Lung (tissue), 11 donors: ENCODE measurements at regions not wholly inside any gene's neighbourhood (a gene's known extent, or its start where the extent isn't known, plus 50 kb on each side); places are given as distances from the start of the nearest gene placed in this dataset.

Experiments used
- ATAC-seq: fragments of 200-7000 bp; cut with Tn5 transposase; one replicate; pipeline ENCODE4 v1.9.1; 2020; ENCODE audit warnings: moderate number of reproducible peaks; ENCODE audit not compliant: insufficient read depth, low FRiP score
- DNase-seq, 3 donors: peaks; one replicate each; pipeline ENCODE4 v3.0.0-alpha.2; 2013 to 2017
- H3K27ac ChIP-seq, 2 donors: one replicate each; pipeline ENCODE4 v1.5.1; 2013; ENCODE audit warnings: mild to moderate bottlenecking in 2 of 2, moderate library complexity in 2 of 2, control low read depth in 1 of 2, inconsistent platforms in 1 of 2, low read depth in 1 of 2, low read length in 1 of 2
- H3K27me3 ChIP-seq, 3 donors: one replicate each; pipeline ENCODE4 v1.5.1; 2013; ENCODE audit warnings: low read length in 2 of 3; ENCODE audit not compliant: control insufficient read depth in 3 of 3, insufficient read depth in 3 of 3
- H3K36me3 ChIP-seq, 4 donors: one replicate each; pipeline ENCODE4 v1.5.1; 2013; ENCODE audit warnings: low read length in 4 of 4, mild to moderate bottlenecking in 1 of 4, moderate library complexity in 1 of 4; ENCODE audit not compliant: control insufficient read depth in 4 of 4, insufficient read depth in 4 of 4
- H3K4me1 ChIP-seq, 5 donors: one replicate each; pipeline ENCODE4 v1.5.1; 2013; ENCODE audit warnings: low read length in 5 of 5, mild to moderate bottlenecking in 2 of 5, moderate library complexity in 1 of 5; ENCODE audit not compliant: control insufficient read depth in 5 of 5, insufficient read depth in 5 of 5
- H3K4me3 ChIP-seq: one replicate; pipeline ENCODE4 v1.5.1; 2013; ENCODE audit warnings: mild to moderate bottlenecking, control low read depth, moderate library complexity
- H3K9ac ChIP-seq, 2 donors: one replicate each; pipeline ENCODE4 v1.5.1; 2013; ENCODE audit warnings: low read length in 2 of 2, control low read depth in 1 of 2; ENCODE audit not compliant: insufficient read depth in 1 of 2
- H3K9me3 ChIP-seq, 4 donors: one replicate each; pipeline ENCODE4 v1.5.1; 2013; ENCODE audit warnings: low read length in 3 of 4, mild to moderate bottlenecking in 1 of 4, moderate library complexity in 1 of 4; ENCODE audit not compliant: control insufficient read depth in 4 of 4, insufficient read depth in 3 of 4
- WGBS, 2 donors: extraction: QIAGEN DNeasy Blood & Tissue Kit; methylation state at CpG; one replicate each; pipeline ENCODE4 v1.1.7; 2013; 5-methylcytosine and 5-hydroxymethylcytosine counted together
- TF ChIP-seq, protein P1 (sequence below): IDR thresholded peaks from 2 replicates; pipeline ENCODE4 v1.5.1; 2012; ENCODE audit warnings: mild to moderate bottlenecking; ENCODE audit errors: control extremely low read depth, extremely low read depth
- donor health status: control.
- donor health status: control.
- donor health status: Bipolar disorder and iron deficiency.
- donor health status: healthy.
- donor health status: DM: yes; HTN: yes; CAD: no.

DNA sequence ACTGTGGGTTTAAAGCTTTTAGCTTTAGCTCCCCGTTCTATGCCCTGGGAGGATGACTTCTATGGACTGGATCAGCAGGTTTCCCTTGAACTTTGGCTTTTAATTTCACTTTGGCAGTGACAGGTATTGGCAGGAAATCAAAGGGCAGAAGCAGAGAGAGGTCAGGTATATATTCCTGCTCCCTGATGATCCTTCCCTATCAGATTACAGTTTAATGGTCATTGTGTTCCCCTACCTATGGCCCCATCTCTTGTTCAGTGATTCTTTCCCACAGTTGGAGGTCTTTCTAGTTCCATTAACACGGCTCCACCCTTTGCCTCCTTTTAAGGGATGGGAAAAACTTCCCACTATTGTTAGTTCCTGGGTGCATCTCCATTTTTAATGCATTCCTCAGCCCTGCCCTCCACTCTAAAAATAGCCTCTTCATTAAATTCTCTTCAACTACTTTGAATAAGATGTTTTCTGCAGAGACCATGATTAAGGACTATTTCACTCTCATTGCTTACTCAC lies 107.8 kb upstream of the TMEM47 start:
- no peak overlapping the region for H3K4me3 ChIP-seq
- TF ChIP-seq, protein P1, sequence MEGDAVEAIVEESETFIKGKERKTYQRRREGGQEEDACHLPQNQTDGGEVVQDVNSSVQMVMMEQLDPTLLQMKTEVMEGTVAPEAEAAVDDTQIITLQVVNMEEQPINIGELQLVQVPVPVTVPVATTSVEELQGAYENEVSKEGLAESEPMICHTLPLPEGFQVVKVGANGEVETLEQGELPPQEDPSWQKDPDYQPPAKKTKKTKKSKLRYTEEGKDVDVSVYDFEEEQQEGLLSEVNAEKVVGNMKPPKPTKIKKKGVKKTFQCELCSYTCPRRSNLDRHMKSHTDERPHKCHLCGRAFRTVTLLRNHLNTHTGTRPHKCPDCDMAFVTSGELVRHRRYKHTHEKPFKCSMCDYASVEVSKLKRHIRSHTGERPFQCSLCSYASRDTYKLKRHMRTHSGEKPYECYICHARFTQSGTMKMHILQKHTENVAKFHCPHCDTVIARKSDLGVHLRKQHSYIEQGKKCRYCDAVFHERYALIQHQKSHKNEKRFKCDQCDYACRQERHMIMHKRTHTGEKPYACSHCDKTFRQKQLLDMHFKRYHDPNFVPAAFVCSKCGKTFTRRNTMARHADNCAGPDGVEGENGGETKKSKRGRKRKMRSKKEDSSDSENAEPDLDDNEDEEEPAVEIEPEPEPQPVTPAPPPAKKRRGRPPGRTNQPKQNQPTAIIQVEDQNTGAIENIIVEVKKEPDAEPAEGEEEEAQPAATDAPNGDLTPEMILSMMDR: no peak
- H3K27ac ChIP-seq: no peak overlapping the region
- H3K36me3 ChIP-seq: no peaks in the 10 kb centered on the region
- H3K27me3 ChIP-seq: peaks cover 0 to 7% (median 0%) of the 10 kb centered on the region in 3 donors
- no peak for DNase-seq
- ATAC-seq: no peak
- no peaks in the 10 kb centered on the region for H3K9me3 ChIP-seq
- H3K9ac ChIP-seq: no peak overlapping the region
- 44 to 55% methylated on average over 2 of the region's 2 CpGs for WGBS, 2 donors
- H3K4me1 ChIP-seq: no peaks in the 10 kb centered on the region

DNA sequence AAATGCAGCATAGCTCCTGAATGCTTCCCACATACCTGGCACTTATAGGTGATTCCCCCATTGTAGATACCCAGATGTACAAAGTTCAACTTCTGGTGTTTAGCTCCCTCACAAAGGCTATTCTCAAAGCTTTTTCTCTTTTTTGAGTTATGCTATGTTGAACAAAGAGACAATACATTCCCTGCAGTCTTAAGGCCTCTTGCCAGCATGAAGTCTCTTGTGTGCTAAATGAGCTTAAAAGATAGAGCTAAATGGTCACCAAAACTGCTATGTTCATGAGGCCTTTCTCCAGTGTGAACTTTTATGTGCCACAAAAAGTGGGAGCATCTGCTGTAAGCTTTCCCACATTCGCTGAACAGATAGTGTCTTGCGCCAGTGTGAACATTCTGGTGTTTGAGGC lies 111.2 kb upstream of the TMEM47 start:
- Histone ChIP-seq H3K9me3 (no peaks in the 10 kb centered on the region), H3K9ac (no peak overlapping the region), H3K27ac (no peak overlapping the region), H3K36me3 (no peaks in the 10 kb centered on the region), H3K4me3 (no peak overlapping the region), H3K27me3 (peaks cover 0 to 5% (median 0%) of the 10 kb centered on the region in 3 donors), H3K4me1 (no peaks in the 10 kb centered on the region)
- WGBS, 2 donors: 94% methylated on average over 2 of the region's 2 CpGs
- DNase-seq (no peak), ATAC-seq (no peak)
- TF ChIP-seq, protein P1: no peak

DNA sequence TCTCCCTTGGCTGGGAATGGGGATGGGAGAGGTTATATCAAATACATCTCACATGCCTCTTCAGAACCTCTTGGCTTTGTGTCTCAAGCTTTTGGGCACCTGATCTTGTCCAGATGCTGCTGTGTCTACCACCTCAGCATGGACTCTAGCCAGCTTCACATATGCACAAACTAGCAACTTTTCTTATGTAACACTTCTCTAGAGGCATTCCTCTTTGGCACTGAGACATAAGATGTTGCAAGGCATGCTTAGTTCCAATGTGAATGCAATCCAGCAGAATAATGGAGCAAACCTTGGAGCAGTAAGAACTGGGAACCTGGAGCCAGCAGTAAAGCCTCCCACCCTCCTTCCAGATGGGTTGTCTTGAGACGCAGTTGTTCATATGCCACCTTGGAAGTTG lies 113.4 kb upstream of the TMEM47 start:
- H3K27ac ChIP-seq: no peak overlapping the region
- H3K4me3 ChIP-seq: no peak overlapping the region
- H3K9me3 ChIP-seq: no peaks in the 10 kb centered on the region
- no peaks in the 10 kb centered on the region for H3K4me1 ChIP-seq
- no peaks in the 10 kb centered on the region for H3K36me3 ChIP-seq
- H3K9ac ChIP-seq: no peak overlapping the region
- ATAC-seq (no peak), DNase-seq (peak in 1 of 3 donors; percentile 31)
- H3K27me3 ChIP-seq: no peaks in the 10 kb centered on the region
- 77% methylated on average over 1 of the region's 1 CpG; no CpG with 5 or more reads in 1 of the 2 donors for WGBS, 2 donors
- TF ChIP-seq, protein P1: no peak

DNA sequence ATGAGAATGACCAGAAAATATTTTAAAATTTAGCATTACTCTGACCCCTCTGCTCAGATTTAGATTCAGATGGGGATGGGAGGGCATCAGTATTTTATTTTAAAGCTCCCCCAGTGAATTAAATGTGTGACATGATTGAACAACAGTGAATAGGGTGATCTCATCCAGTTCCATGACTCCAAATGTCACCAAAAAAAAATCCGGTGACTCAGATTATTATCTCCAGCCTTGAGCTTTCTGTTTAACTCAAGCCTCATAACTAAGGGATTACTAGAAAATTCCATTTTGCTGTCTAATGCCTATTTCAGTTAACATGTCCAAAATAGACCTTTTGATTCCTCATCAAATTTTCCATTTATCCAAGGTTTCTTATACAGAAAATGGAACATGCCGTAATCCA lies 121.8 kb upstream of the TMEM47 start:
- Histone ChIP-seq H3K27me3 (no peaks in the 10 kb centered on the region), H3K9me3 (no peaks in the 10 kb centered on the region), H3K9ac (no peak overlapping the region), H3K4me1 (no peaks in the 10 kb centered on the region), H3K4me3 (no peak overlapping the region), H3K27ac (no peak overlapping the region), H3K36me3 (no peaks in the 10 kb centered on the region)
- DNase-seq (no peak), ATAC-seq (no peak)
- TF ChIP-seq, protein P1: no peak
- 85 to 86% methylated on average over 2 of the region's 2 CpGs for WGBS, 2 donors
